Suppressor macrophage treated with lipopolysaccharide for 4 hours (primary cell): ENCODE measurements at regions not wholly inside any gene's neighbourhood (a gene's known extent, or its start where the extent isn't known, plus 50 kb on each side); places are given as distances from the start of the nearest gene placed in this dataset.

ENCODE experiments used
- DNase-seq: peaks from one replicate; pipeline ENCODE4 v3.0.0-alpha.2; 2020

GRCh38 chr3:171956705-171957104 is 82.7 kb upstream of the FNDC3B start:
- no peak for DNase-seq

GRCh38 chr3:171959532-171960089 is 79.8 kb upstream of the FNDC3B start:
- DNase-seq = no peak

GRCh38 chr3:171960159-171960558 is 79.2 kb upstream of the FNDC3B start:
- no peak for DNase-seq

- DNase-seq = no peak
Observed at GRCh38 chr3:171962137-171962720, 77.1 kb upstream of the FNDC3B start.

GRCh38 chr3:171963546-171963945 is 75.8 kb upstream of the FNDC3B start:
- no peak for DNase-seq

GRCh38 chr3:171965067-171965712 is 74.2 kb upstream of the FNDC3B start:
- DNase-seq = peak; percentile 41

- no peak for DNase-seq
Observed at GRCh38 chr3:171966533-171967136, 72.7 kb upstream of the FNDC3B start.

- peak; percentile 92 for DNase-seq
Observed at GRCh38 chr3:171967137-171967783, 72.1 kb upstream of the FNDC3B start.

- DNase-seq = no peak
Observed at GRCh38 chr3:171967932-171968678, 71.3 kb upstream of the FNDC3B start.

GRCh38 chr3:171970301-171970788 is 69.0 kb upstream of the FNDC3B start:
- peak; percentile 47 for DNase-seq

- DNase-seq = no peak
Observed at GRCh38 chr3:171971919-171972514, 67.4 kb upstream of the FNDC3B start.

- DNase-seq = no peak
Observed at GRCh38 chr3:171972871-171973348, 66.5 kb upstream of the FNDC3B start.

- peak; percentile 71 for DNase-seq
Observed at GRCh38 chr3:171974986-171975837, 64.2 kb upstream of the FNDC3B start.

GRCh38 chr3:171976526-171976925 is 62.9 kb upstream of the FNDC3B start:
- no peak for DNase-seq

- DNase-seq = no peak
Observed at GRCh38 chr3:171977441-171977840, 61.9 kb upstream of the FNDC3B start.

GRCh38 chr3:171977860-171978259 is 61.5 kb upstream of the FNDC3B start:
- peak; percentile 71 for DNase-seq

- DNase-seq = no peak
Observed at GRCh38 chr3:171978390-171978789, 61.0 kb upstream of the FNDC3B start.

GRCh38 chr3:171979081-171979480 is 60.3 kb upstream of the FNDC3B start:
- DNase-seq = no peak

GRCh38 chr3:171980578-171981270 is 58.7 kb upstream of the FNDC3B start:
- peak; percentile 55 for DNase-seq

GRCh38 chr3:171981271-171981605 is 58.1 kb upstream of the FNDC3B start:
- no peak for DNase-seq

- DNase-seq = no peak
Observed at GRCh38 chr3:171982828-171983227, 56.5 kb upstream of the FNDC3B start.
